Esophagus squamous epithelium (tissue), 5 donors: ENCODE measurements at regions not wholly inside any gene's neighbourhood (a gene's known extent, or its start where the extent isn't known, plus 50 kb on each side); places are given as distances from the start of the nearest gene placed in this dataset.

Experiments
- DNase-seq: peaks from one replicate; lab custom pipeline; 2025; lab: John Stamatoyannopoulos, UW
- H3K27ac ChIP-seq, 4 donors: fragments of 200-600 bp; sonication (generic); one replicate each; pipeline ENCODE4 v1.5.1; 2016 to 2019; ENCODE audit warnings: mild to moderate bottlenecking in 1 of 4
- H3K27me3 ChIP-seq, 4 donors: fragments of 200-600 bp; sonication (generic); 1 replicate in 3 of 4; 2 replicates in 1 of 4; pipeline versions ENCODE4 v1.5.1 to v1.6.0; 2017 to 2021; ENCODE audit warnings: antibody characterized with exemption in 1 of 4
- H3K36me3 ChIP-seq, 3 donors: fragments of 200-600 bp; sonication (generic); one replicate each; pipeline ENCODE4 v1.5.1; 2016 to 2019
- H3K4me1 ChIP-seq, 3 donors: fragments of 200-600 bp; sonication (generic); one replicate each; pipeline ENCODE4 v1.5.1; 2017 to 2019
- H3K4me3 ChIP-seq, 4 donors: fragments of 200-600 bp; sonication (generic); 1 replicate in 3 of 4; 2 replicates in 1 of 4; pipeline ENCODE4 v1.5.1; 2016 to 2019; ENCODE audit warnings: mild to moderate bottlenecking in 2 of 4, moderate library complexity in 1 of 4
- H3K9me3 ChIP-seq, 3 donors: fragments of 200-600 bp; sonication (generic); one replicate each; pipeline ENCODE4 v1.5.1; 2016 to 2019
- CTCF ChIP-seq, 6 experiments: fragments of 450-650 bp in 4 of 6; fragments of 200-600 bp in 2 of 6; sonication (generic) in 2 of 6; IDR thresholded peaks; one replicate each; pipeline ENCODE4 v1.5.1; 2016 to 2019; ENCODE audit warnings: antibody characterized with exemption in 6 of 6, mild to moderate bottlenecking in 4 of 6, moderate library complexity in 4 of 6
- POLR2A ChIP-seq, 4 donors: fragments of 450-650 bp; IDR thresholded peaks; one replicate each; pipeline ENCODE4 v1.6.1; 2017; ENCODE audit warnings: antibody characterized with exemption in 4 of 4, mild to moderate bottlenecking in 4 of 4, moderate library complexity in 3 of 4
- WGBS, 2 donors: methylation state at CpG; one replicate each; pipeline ENCODE4 v1.1.5; 2018; 5-methylcytosine and 5-hydroxymethylcytosine counted together
- intact Hi-C: fragments of 100-400 bp; cut with DNase I; formaldehyde crosslinking; loops from one replicate; pipeline ENCODE4 v1.15.0; 2022
- donor health status: DM: yes; HTN: yes; CAD: no.

GRCh38 chr13:87084192-87084591, 587.0 kb upstream of the SLITRK5 start:
- TF ChIP-seq CTCF (IDR thresholded peaks at IDR 0.05): no peak
- TF ChIP-seq POLR2A (IDR thresholded peaks at IDR 0.05): no peak
- intact Hi-C loops: no loop called here
- Histone ChIP-seq H3K4me1 (no peaks in the 10 kb centered on the region), H3K27ac (no peak overlapping the region), H3K9me3 (peaks cover 0 to 8% (median 0%) of the 10 kb centered on the region in 3 donors), H3K36me3 (no peaks in the 10 kb centered on the region), H3K27me3 (no peaks in the 10 kb centered on the region), H3K4me3 (no peak overlapping the region)
- no peak for DNase-seq
- WGBS, 2 donors: 76 to 86% methylated on average over 5 of the region's 5 CpGs

- TF ChIP-seq POLR2A (IDR thresholded peaks at IDR 0.05) (no peak), CTCF (IDR thresholded peaks at IDR 0.05) (no peak)
- WGBS, 2 donors: 75 to 81% methylated on average over 2 of the region's 2 CpGs
- DNase-seq: no peak
These were observed 583.4 kb upstream of the SLITRK5 start for GRCh38 chr13:87087741-87088140.

GRCh38 chr13:87089391-87089790, 581.8 kb upstream of the SLITRK5 start:
- WGBS, 2 donors: 71 to 74% methylated on average over 4 of the region's 4 CpGs
- no peak overlapping the region for H3K4me3 ChIP-seq
- no peaks in the 10 kb centered on the region for H3K36me3 ChIP-seq
- H3K9me3 ChIP-seq: no peaks in the 10 kb centered on the region
- no peak for DNase-seq
- intact Hi-C loops: no loop called here
- no peaks in the 10 kb centered on the region for H3K4me1 ChIP-seq
- no peak for TF ChIP-seq CTCF (IDR thresholded peaks at IDR 0.05)
- TF ChIP-seq POLR2A (IDR thresholded peaks at IDR 0.05): no peak
- H3K27ac ChIP-seq: no peak overlapping the region
- H3K27me3 ChIP-seq: no peaks in the 10 kb centered on the region

More at GRCh38 chr13:87087741-87088140, 583.4 kb upstream of the SLITRK5 start:
- Histone ChIP-seq H3K4me1 (no peaks in the 10 kb centered on the region), H3K9me3 (no peaks in the 10 kb centered on the region), H3K27me3 (no peaks in the 10 kb centered on the region), H3K4me3 (no peak overlapping the region), H3K36me3 (no peaks in the 10 kb centered on the region), H3K27ac (no peak overlapping the region)
- intact Hi-C loops: no loop called here

GRCh38 chr13:87093399-87093798, 577.8 kb upstream of the SLITRK5 start:
- Histone ChIP-seq H3K36me3 (no peaks in the 10 kb centered on the region), H3K27me3 (no peaks in the 10 kb centered on the region), H3K9me3 (no peaks in the 10 kb centered on the region), H3K27ac (no peak overlapping the region), H3K4me3 (no peak overlapping the region), H3K4me1 (no peaks in the 10 kb centered on the region)
- DNase-seq: no peak
- intact Hi-C loops: no loop called here
- 62 to 67% methylated on average over 2 of the region's 2 CpGs for WGBS, 2 donors
- no peak for TF ChIP-seq CTCF (IDR thresholded peaks at IDR 0.05)
- no peak for TF ChIP-seq POLR2A (IDR thresholded peaks at IDR 0.05)

- H3K4me3 ChIP-seq: no peak overlapping the region
- H3K9me3 ChIP-seq: no peaks in the 10 kb centered on the region
- no peak overlapping the region for H3K27ac ChIP-seq
- H3K36me3 ChIP-seq: no peaks in the 10 kb centered on the region
- WGBS, 2 donors: 11 to 19% methylated on average over 3 of the region's 3 CpGs
- intact Hi-C loops: no loop called here
- H3K4me1 ChIP-seq: no peaks in the 10 kb centered on the region
- no peak for DNase-seq
- TF ChIP-seq CTCF (IDR thresholded peaks at IDR 0.05): no peak
- TF ChIP-seq POLR2A (IDR thresholded peaks at IDR 0.05): no peak
- no peaks in the 10 kb centered on the region for H3K27me3 ChIP-seq
These were observed 576.5 kb upstream of the SLITRK5 start for GRCh38 chr13:87094646-87095045.
